HG03558 (cell line): ENCODE measurements at regions not wholly inside any gene's neighbourhood (a gene's known extent, or its start where the extent isn't known, plus 50 kb on each side); places are given as distances from the start of the nearest gene placed in this dataset.
"Not testable (repeated sequence)": the region's sequence is repeated elsewhere in the genome, so short reads cannot be mapped to it uniquely, and the experiment has no call there.

ENCODE experiments used
- ATAC-seq: cut with Tn5 transposase; IDR thresholded peaks from one replicate; pipeline ENCODE4 v1.9.1; 2021; ENCODE audit warnings: moderate number of reproducible peaks; ENCODE audit not compliant: unreplicated experiment; ENCODE audit errors: extremely low read depth

DNA sequence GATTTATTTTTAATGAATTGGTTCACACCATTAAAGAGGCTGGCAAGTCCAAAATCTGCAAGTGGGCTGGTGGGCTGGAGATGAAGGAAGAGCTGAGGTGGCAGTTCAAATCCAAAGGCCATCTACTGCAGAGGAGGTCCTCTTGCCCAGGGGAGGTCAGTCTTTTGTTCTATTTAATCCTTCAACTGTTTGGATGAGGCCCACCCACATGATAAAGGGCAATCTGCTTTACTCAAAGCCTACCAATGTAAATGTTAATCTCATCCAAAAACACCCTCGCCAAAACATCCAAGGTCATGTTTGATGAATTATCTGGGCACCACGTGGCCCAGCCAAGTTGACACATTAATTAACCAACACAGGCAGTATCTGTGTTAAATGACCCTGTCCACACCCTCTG is 99.0 kb downstream of the RRAGC start:
- ATAC-seq, result no peak

DNA sequence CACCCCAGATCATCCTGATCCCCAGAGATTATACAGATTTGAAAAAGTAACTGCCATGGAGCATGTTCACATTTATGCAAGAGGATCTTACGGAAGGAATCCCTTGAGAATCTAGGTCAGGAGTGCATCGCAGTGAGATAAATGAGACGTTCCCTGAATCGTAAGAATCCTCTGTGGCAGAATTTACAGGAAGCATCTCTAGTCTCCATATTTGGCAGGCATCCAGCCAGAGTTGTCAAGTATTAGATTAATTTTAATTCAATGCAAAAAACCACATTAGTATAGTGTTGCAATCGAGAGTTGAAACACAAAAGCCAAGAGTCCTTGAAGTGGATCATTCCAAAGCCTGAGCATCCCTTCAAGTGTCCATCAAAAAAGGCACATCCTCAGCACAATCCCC is 100.8 kb downstream of the RRAGC start:
- no peak for ATAC-seq

DNA sequence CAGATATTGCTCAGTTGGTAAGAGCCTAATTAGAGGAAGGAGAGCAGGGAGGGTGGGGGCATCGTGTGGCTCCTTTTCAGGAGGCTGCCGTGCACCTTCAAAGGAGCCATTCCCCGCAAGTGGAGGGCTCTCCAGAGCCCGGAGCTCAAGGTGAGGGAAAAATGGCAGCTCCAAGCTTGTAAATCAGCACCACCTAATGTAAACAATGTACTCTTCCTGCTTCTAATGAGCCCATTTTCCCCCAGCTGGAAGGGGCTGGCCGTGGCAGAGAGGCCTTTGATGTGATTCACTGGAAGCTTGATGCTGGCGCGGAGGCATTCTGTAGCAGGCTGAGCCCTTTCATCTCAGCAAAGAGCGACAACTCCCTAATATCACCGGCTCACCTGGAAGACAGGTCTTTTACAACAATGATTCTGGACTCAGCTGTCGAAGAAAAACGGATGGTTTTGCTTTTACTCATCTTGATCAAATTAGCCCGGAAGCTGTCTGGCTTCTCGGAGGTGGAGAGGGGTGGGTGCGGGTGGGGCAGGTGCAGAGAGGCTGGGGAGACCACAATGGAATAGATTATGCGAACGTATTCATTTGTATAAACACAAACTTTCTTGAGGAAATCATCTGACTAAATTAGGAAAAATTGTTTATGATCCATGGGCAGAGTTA is 112.5 kb downstream of the RRAGC start:
- ATAC-seq, result no peak

DNA sequence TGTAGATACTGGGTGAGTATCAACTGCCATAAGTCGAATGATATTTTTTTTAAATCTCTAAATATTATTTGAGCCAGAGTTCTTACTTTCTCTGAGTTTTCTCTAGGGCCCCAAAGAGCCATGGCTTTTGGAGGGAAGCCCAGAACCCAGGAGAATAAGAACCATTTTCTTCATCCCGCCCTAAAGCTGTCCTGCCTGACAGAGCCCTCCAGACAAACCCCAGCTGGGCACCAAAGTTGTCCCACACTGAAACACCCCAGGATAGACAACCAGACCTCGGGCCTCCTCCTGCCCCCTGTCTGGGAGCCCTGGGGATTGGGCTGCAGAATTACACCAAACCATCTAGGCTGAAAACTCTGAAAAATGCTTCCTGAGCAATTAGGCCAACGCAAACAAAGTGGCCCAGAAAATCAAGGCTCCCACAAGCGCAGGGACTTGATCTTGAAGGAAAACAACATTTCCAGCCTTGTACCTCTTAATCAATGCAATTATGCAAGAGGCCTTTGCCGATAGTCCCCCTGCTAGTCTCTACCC is 113.1 kb downstream of the RRAGC start:
- no peak for ATAC-seq

DNA sequence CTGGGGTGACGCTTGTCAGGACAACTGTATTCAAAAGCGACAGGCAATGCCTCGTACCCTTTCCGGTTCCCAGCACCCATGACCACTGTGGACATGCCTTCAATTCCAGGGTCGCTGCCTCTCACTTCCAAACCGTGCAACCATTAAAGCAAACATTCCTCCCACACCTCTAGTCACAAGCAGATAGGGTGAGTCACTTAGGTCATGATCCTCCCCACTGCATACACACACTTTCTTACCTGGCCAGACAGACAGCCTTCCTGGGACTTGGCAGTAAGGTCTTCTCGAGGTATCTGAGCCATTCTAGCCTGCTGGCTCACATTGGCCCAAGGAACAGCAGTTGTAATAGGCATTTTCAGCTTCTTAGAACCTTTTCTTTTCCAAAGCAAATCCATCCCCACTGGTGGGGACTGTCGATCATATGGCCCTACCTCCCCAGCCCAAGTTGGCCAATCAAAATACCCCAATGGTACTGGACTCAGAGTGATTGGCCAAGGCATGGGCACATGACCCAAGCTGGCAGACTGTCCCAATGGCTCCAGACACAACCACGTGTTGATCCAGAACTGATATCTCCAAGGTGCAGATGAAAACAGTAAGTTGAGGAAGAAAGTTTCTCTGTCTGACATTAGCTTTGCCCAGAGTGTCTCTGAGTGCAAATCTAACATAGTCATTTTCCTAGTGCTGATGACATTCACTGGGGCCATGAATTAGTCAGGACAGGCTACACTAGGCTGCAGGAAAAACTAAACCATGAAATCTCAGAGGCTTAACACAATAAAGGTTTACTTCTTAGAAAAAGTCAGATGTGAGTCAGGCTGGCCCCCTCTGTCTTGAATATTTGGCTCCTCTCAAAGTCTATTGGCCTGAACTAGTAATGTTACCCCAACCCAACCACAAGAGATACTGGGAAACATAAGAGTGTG is 113.8 kb downstream of the RRAGC start:
- no peak for ATAC-seq

DNA sequence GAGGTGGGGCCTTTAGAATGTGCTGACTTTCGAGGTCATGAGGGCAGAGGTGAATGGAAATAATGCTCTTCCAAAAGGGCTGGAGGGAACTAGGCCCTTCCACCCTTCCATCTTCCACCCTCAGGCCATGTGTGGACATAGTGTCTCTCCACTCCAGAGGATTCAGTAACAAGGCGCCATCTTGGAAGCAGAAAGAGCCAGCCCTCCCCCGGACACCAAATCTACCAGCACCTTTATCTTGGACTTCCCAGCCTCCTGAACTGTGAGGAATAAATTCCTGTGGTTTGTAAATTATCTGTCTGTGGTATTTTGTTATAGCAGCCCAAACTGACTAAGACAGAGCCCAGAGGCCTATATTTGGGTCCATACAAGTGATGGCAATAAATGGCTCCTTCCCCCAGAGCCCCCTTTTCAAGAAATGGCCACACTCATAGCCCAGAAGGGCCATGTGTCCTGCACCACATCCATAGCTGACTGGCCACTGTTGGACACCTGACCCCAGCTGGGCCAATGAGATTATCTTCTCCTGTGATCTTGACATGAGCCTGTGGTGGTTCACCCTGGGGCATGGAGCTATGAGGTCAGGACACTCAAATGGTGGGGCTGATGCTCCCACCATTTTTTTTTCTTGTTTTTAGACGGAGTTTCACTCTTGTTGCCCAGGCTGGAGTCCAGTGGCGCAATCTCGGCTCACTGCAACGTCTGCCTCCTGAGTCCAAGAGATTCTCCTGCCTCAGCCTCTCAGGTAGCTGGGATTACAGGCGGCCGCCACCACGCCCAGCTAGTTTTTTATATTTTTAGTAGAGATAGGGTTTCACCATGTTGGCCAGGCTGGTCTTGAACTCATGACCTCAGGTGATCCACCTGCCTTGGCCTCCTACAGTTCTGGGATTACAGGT is 114.9 kb downstream of the RRAGC start:
- ATAC-seq, result no peak

DNA sequence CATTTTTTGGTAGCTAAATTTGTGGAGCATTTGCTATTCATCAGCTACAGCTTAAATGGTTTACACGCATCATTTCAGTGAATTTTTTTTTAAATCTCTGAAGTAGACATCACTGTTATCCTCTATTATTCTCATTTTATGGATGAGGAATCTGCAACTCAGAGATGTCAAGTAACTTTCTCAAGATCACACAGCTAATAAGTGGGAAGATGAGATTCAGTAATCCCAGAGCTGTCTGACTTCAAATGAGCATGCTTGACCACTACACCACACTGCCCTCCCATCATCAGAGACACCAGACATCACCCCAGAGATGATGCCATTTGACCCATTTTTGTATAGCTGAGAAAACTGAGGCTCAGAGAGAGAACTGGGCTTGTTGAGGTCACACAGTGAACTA is 116.4 kb downstream of the RRAGC start:
- ATAC-seq, result no peak

DNA sequence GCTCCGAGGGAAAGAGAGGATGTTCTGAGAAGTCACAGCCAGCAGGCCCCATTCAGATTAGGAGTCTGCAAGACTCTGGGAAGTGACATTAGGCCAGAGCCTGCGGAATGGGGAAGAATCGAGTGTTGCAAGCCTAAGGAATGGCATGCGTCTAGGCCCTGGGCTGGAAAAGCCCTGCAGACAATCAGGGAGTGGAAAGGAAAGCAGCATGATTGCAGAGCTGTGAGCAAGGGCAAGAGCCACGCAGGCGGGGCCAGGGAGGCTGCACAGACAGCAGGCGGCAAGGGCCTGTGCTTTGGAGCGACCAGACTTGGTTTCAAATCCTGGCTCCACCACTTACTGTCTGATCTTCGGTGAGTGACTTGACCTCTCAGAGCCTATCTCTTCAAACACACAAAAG is 118.2 kb downstream of the RRAGC start:
- no peak for ATAC-seq

DNA sequence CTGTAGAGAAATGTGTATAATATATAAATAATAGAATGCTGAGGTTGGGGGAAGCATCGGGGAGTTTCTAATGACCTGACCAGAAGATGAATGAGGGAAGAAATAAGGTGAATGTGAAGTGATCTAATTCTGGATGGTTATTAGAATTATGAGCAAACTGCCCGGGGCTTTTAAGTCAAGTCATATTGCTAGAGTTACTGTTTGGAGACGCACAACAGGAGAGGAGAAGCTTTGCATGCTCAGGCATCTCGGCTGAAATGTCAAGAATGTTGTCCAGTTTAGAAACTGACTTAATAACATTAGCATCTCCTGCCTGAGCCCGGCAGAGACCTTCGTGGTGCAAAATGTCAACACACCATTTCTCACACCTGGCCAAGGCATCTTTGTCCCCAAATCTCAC is 119.1 kb downstream of the RRAGC start:
- no peak for ATAC-seq

DNA sequence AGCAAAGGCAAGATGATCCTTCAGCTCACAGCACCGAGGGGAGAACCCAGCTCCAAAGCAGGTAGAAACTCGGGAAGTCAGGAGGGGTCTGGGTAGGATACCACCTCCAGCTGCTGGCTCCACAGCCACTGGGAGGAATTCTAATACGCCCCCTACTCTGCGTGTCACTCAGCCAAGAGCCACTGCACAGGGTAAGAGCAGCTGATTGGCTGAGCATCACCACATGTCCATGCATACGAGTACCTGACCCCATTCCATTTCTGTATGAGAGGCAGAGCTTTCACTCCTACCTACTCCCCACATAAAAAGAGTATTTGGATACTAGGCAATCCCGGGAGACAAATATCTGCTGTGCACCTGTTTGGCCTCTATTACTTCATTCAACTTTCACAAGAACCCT is 121.4 kb downstream of the RRAGC start:
- ATAC-seq, result no peak

DNA sequence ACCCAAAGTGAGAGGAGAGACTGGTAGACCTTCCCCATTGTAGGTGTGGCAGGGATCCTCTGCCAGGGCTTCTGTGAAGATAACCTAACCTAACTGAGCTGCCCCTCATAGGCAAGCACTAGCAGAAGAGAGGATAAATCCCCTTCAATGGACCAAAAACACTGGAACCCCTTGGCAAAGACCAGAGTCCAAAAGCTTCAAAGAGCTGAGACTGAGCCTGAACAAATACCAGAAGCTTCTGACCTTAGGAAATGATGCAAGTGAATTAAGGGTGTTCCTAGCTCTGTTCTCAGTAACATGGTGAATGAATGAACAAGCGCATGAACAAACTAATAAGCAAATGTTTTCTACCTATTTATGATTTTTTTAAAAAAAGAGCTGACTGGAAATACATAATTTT is 123.2 kb downstream of the RRAGC start:
- ATAC-seq, result no peak

DNA sequence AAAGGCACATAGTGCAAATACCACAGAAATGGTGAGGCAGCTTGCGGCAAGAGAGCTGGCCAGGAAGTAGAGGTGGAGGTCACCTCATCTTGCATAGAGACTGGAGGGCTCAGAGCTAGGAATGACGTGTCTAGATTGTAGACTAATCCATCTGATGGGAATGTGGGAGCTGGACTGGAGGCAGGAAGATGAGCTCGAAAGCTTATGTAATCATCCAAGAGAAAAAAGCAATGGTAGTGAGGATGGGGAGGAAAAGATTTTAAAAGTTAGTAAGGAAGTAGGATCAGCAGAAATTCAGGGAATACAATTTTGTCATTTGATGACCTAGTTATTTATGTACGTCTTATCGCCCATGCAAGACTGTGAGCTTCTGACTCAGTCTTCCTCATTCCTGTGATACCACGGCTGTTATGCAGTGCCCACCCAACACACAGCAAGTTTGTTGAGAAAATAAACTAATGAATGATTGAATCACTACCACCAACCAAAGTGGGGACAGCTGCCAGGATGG is 123.9 kb downstream of the RRAGC start:
- ATAC-seq, result no peak

DNA sequence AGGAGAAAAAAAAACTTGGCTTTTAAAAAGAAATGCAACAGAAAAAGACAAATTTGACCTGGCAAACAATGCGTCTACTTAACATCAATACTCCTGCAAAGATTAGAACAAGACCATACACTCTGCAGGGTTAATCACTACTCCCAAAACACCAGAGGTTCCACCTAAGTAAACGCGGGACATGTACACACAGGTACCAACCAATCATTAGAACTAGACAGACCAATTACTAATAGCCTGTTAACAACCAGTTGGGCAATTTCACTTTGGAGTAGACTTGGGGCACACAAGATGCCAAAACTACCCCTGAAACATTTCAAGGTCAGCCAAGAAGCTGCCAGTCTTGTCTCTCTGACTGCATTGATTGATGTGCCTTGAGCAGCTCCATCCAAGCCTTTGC is 125.8 kb downstream of the RRAGC start:
- no peak for ATAC-seq

DNA sequence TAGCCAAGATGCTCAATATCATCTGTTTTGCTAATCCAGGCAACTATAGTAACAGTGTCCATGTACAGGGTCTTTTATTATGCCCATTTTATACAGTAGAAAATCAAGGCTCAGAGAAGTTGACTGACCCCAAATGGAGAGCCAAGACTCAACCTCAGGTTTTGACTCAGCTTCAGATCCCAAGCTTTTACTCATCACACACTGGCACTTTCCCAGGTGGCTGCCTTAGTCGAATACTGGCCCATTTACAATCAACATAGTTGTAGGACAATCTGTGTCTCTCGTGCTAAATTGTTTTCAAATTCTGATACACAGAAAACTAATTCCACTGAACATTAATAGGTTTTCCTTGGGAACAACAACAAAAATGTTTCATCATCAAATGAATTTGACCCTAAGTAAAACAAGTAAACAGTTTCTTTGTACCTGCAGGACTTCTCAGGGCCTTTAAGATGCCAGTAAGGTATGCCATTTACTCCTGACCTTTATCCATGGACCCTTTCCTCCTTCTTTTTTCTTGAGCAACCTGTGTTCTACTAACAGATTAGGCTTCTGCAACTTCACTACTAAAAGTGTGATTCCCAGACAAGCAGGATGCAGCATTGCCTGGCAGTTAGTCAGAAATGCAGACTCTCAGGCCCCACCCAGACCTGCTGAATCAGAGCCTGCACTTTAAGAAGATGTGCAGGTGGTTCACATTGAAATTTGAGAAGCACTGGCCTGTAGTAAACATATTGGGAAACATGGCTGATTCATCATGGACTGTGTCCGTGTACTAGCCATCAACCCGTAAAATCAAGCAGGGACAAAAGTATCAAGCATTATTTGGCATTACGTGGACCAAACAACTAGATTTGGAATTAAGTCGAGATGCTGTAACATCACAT is 128.8 kb downstream of the RRAGC start:
- no peak for ATAC-seq

DNA sequence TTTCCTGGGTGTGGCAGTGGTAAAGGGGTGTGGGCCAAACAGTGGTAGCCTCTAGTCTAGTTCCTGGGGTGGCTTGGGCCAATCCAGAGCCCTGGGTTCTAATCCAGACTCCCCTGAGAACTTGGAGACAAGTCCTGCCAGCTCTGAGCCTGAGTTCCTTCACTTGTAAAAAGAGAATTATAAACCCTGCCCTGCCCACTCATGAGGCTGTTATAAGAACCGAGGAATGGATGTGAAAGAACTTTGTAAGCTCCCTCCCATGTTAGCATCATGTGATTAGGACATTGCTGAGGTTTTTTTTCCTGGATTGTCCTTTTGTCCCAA is 131.0 kb downstream of the RRAGC start:
- no peak for ATAC-seq

DNA sequence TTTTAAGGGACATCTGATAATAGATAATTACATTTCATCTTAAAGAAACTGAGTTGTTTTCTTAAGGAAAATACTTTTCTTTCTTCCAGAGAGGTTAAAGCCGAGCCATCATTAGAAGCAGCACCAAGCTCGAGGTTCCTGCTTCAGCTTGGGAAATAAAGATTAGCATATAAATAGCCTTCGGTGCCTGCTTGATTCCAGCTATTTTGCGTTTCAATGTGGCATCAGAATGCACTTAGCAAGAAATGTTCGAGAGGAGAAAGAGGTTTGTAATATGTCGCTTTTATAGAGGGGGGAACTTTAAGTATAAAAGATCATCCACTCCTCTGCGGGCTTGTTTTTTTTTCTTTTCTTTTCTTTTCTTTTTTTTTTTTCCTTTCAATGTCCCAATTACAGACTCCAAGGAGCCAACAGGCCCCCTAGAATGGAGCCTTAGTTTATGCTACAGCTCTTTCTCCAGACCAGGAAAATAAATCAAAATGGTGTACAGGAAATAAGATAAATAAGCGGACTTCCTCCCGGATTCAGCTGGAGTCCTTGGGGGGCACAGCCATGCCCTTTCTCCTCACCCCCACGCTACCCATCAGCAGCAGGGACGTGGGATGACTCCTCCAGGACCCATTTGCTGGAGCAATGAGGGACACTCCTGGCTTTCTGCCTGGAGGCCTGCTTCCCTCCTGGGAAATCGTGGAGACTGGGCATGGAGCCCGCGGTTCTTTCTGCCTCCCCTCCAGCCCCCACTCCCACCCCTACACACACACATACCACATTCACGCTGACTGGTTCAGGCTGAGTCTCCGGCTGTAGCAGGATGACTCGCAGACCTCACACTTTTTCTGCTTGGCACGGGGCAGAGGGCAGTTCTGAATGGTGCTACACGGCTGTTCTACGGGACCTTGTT is 131.6 kb downstream of the RRAGC start:
- no peak for ATAC-seq

DNA sequence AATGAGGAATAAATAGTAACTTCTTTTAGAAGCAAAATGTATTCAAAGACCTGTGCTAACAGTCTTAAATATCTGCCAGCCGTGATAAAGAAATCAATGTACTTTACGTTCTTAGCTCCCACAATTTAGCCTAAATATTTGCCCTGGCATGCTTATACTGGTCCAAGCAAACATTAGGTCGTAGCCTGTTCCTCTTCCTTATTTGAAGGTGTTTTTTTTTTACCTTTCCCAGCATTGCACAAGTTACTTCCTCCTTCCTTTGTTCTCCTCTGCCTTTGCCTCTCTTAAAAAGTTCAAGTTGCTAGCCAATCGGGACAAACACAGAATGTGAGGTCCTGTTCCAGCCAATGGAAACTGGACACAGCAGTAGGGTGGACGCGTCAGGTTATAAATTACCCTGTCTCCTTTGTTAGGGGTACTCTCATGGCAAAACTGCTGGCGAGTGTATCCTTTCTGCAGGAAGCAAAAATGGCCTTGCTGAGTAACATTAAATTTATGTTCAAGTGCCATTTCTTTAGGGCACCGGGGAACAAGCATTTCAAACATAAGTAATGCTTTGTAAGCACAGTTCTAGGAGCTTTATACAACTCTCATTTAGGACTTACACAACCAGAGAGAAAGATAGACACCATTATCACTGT is 134.1 kb downstream of the RRAGC start:
- not testable (repeated sequence) for ATAC-seq
